ENCODE measurements at regions not wholly inside any gene's neighbourhood (a gene's known extent, or its start where the extent isn't known, plus 50 kb on each side); places are given as distances from the start of the nearest gene placed in this dataset.
A peak's percentile ranks its signal among the peaks of the same experiment; 100 is the strongest.

DNA sequence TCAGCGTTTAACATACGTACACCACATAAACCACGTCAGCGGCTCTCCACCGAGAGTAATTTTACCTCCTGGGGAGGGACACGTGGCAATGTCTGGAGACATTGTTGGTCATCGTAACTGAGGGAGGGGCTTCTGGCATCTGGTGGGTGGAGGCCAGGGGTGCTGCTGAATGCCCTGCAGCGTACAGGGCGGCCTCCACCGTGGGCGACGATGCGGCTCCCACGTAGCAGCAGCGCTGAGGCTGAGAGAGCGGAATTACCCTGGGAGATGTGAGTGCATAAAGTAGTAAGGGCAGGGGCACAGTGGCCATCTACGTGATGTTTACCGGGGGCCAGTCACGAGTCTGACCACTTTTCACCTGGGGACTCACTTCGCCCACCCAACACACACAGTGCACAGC lies 212.4 kb downstream of the RBFOX3 start:
- no peak for DNase-seq (ENCODE audit: low read depth)

DNA sequence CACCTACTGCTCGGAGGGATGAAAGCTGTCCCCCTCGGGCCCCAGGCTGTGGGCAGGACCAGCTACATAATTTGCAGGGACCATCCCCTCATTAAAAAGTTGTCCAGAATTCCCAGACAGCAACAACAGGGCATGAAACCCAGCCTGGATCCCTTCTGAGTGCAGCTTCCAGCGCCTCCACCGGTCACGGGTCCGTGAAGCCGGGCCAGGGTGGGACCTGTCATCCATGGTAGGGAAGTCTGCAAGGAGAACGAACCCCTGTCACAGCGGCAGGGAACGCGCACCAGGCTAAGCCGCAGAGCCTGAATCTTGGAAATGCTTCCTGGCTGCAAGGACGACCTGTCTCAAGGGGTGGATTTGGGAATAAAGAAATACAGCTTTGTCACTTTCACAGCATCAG lies 214.2 kb downstream of the RBFOX3 start:
- no peak for DNase-seq (ENCODE audit: low read depth)

DNA sequence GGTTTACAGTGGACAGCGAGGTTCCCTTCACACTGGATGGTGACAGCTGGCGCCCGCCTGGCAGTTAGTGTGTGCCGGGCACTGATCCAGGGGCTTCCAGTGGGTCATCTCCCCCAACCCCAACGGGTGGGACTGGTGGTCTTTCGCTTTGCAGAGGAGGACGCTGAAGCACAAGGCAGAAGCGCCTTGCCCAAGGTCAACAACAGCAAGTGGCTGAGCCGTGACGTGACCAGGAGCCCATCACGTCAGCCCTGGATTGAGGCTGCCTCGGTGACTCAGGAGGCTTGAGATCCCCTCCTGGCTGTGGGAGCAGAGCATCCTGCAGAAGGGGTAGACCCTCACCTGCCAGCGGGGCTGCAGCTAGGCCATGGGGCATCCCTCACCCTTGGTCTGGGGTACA lies 215.3 kb downstream of the RBFOX3 start:
- no peak for DNase-seq (ENCODE audit: low read depth)

DNA sequence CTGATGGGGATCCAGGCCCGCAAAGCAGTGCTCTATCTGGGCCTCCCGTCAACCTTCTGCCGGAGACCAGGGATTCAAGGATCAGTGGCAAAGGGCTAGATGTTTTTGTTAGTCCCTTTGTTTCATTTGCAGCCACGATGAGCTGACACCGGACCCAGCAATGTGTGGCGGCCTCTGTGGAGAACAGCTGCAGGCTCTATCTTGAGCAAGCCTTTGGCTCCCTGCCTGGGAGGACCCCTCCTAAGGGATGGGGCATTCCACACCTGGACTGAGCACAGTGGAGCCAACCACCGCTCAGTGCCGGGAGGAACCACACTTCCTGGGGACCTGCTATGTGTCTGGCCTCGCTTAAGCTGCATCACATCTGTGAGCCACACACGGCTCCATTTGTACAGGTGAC lies 215.8 kb downstream of the RBFOX3 start:
- DNase-seq (ENCODE audit: low read depth) = no peak

DNA sequence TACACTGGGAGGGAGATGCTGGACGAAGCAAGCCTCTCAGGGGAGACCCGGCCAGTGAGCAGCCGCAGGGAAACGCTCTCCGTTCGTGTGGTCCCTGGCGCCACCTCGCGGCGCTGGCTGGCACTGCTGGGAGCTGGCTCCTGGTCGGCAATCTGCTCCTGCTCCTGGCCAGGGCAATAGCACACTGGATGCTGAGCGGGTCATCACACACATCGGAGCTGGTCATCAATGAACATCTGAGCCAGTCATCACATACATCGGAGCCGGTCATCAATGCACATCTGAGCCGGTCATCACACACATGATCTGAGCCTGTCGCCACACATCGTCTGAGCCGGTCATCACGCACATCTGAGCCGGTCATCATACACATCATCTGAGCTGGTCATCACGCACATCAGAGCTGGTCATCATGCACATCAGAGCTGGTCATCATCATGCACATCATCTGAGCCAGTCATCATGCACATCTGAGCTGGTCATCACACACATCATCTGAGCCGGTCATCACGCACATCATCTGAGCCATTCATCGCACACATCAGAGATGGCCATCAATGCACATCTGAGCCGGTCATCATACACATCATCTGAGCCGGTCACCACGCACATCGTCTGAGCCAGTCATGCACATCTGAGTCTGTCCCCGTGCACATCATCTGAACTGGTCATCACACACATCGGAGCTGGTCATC lies 217.3 kb downstream of the RBFOX3 start:
- peak; percentile 85 for DNase-seq (ENCODE audit: low read depth)

DNA sequence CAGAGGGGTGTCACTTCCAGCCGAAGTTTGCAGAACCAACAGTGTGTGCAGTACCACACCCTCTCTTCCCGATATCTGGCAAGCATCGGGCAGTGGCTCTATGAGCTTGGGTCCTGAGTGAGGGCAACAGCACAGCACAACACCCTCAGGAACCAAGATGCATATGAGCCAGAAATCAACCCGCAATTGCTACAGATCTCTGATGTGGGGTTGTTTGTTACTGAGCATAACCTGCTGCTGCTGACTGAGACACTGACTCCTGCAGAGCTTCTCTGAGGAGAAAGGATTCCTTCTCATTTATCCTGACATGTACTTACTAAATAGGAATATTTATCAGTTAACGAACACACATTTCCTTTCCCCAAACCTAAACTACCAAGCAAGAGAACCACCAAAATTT lies 218.3 kb downstream of the RBFOX3 start:
- DNase-seq (ENCODE audit: low read depth) = no peak

DNA sequence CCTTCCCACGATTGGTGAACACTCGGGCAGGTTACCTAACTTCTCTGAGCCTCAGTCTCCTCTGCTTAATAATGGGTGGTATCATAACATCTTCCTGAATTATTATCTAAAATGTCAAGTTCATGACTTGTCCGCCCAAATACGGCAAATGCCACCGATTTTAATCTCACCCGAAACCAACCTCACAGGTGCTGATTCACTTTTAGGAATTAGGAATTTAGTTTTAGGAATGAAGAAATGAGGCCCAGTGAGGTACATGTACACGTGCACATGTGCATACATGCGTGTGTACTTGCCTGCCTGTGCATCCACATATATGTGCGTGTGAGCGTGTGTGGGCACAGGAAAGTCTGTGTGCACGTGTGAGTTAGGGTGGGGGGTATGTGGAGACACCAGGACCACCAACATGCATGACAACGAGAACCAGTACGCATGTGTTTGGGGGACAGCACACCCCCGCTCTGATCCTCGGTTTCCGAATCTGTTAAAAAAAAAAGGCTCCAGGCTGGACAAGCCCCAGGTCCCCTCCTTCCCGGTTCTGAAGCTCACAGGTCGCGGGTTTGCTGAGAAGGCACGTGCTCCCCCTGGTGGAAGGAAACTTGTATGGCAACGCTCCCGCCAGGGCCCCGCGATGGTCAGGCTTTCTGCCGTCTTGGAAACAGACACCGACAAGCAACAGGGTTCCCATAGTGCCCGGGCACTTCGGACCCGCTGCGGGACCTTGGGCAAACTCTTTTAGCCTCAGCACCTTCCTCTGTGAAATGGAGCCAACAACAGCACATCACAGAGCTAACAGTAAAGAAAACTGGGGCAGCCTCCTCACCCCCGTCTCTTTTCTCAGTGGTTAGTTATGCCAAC lies 219.2 kb downstream of the RBFOX3 start:
- peak; percentile 79 for DNase-seq (ENCODE audit: low read depth)

DNA sequence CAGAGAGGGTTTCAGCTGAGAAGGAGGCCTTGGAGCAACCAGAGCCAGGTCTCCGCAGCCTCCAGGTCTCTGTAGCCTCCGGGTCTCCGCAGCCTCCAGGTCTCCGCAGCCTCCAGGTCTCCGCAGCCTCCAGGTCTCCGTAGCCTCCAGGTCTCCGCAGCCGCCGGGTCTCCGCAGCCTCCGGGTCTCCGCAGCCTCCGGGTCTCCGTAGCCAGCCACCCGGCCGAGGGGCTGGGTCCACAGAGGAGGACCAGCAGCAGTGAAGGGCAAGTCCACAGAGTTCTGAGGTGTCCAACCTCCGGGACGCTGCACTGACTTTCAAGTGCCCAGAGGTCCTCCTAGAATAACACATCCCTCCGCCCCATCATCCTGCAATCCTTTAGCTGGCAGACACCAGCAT lies 221.0 kb downstream of the RBFOX3 start:
- DNase-seq (ENCODE audit: low read depth) = no peak

DNA sequence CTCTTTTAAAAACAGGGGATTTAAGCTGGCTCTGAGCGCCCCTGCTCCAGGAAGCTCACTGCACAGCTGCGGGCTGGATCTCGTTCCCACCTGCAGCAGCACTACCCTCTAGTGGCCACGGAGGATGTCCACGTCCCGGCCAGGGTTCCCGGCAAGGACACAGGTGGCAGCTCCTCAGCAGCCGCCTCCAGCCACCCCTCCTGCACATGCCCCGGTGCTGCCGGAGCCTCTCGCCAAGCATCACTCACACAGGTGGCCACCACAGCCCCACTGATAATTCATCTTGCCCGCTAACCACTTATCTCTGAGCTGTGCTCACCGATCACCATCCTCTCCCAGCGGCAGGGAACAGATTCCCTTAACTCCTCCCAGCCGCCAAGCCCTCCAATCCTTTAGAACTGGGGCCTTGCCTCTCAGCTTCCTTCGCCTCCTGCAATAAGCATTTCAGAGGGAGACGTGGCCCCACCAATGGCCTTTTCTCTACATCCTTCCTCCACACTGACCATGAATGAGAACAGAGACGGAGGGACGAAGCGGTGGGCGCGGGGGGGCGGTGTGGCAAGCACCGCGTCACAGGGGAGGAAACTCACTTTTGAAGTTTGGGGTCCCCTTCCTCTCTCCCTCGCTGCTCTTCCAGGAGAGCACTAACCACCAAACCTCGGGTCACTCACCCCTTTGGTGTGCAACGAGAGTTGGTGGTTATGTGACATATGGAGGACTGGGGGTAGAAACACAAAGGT lies 222.1 kb downstream of the RBFOX3 start:
- DNase-seq (ENCODE audit: low read depth) = peak; percentile 67

DNA sequence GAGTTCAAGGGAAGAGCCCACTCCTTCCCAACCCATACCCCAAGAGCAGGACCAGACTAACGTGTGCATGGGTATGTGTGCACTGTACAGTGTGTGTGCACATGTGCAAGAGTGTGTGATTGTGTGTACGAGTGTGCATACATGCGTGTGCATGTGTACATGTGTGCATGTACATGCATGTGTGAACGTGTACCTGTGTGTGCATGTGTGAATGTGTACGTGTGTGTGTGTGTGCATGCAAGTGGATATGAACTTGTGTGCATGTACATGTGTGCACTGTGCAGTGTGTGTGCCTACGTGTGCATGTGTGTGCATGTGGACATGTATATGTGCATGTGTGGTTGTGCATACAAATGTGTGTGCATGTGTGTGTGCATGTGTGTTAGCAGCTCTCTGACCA lies 223.1 kb downstream of the RBFOX3 start:
- DNase-seq (ENCODE audit: low read depth) = no peak

DNA sequence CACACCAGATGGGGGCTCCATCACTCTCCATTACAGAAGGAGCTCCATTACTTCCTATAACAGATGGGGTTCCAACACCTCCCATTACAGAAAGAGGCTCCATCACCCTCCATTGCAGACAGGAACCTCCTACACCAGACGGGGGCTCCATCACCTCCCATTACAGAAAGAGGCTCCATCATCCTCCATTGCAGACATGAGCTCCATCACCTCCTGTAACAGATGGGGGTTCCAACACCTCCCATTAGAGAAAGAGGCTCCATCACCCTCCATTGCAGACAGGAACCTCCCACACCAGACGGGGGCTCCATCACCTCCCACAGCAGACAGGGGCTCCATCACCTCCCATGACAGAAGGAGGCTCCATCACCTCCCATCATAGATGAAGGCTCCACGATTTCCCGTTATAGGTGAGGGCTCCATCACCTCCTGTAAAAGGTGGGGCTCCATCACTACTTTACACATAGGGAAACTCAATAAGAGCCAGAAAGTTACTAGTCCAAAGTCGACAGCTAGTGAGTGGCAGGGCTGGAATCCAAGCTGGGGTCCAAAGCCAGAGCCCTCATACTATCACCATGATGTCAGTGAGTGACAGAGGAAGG lies 224.8 kb downstream of the RBFOX3 start:
- DNase-seq (ENCODE audit: low read depth) = no peak

DNA sequence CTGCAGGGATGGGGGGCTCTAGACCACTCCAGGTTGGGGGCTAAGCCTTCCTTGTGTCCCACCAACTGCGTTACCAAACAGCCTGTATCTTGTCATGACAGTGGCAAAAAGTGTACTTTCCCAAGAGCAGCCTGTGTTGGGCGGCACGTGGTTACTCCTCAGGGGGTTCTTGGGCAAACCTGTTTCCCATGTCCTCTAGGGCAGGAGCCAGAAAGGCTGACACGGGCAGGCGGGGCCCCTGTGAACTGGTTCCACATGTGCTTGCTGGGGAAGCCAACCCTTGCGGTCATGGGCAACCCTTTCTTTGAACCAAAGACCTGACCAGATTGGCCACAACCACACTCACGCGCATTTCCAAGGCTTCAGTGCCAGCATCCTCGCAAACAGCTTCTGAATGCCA lies 228.5 kb downstream of the RBFOX3 start:
- no peak for DNase-seq (ENCODE audit: low read depth)

DNA sequence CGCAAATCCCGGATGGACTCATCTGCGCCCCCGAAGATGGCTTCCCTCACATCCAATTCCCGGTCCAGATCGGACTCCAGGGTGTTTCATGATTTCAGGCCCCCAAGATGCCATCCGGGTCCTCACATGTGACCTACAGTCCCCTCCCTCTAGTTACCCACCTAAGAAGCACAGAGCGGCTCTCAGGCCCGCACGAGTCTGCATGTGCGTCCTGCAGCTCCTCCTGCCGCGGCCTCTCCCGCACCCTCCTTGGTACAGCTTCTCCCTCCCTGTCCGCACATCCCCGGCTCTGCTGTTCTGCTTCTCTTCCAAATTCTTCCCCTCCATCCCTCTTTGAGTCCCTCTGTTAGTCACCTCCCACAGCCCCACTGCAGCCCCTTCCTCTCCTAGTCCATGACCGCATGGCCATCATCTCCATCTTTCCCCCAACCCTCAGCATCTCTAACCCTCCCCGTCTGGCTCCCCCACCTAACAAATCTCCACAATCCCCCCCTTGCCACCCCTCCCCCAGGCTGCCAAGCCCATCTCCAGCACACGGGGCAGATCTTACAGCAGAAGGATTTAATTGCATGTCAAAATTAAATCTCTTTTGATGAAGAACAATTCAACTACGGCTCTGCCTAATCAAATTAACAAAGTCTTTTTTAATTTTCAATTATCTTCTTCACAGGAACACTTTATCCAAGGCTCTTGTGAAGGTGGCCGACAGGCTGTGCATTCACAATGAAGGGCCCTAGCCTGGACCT lies 231.0 kb downstream of the RBFOX3 start:
- DNase-seq (ENCODE audit: low read depth) = no peak

DNA sequence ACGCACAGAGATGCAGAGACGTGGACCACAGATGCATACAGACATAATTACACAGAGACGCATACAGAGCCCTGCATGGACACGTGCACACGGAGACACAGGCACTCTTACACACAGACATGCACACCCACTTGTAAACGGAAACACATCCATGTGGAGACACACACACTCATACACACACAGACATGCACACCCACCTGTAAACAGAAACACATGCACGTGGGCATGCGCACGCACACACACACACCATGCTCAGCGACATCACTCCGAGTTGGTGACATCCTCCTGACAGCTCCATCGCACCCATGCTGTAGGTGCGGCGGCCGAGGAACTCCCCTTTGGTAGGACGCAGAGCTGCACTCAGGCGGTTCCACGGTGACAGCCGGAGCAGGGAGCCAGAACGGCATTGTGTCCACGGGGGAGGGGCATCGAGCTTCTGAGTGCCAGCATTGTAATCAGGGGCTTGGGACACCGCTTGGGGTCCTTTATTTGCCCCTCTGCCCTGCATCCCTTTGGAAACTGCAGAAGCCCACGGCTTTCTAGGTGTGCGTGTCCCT lies 233.5 kb downstream of the RBFOX3 start:
- no peak for DNase-seq (ENCODE audit: low read depth)

DNA sequence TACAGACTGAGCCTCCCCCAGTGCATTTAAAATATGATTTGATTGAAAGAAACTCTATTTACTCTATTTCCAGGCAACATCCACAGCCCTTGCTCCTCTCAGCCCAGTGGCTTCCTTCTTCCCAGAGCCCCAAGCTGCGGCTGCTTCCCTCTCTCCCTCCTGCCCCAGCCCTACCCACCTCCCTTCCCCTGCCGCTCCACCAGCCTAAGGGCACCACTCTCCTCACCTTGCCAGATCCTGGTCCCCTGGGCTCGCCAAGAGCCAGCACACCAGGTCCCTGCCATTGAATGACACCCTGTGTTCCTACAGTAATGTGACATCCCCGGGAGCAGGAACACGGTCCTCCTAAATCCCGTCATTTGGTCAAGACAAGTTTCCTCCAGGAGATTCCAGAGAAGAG lies 236.0 kb downstream of the RBFOX3 start:
- DNase-seq (ENCODE audit: low read depth) = no peak

DNA sequence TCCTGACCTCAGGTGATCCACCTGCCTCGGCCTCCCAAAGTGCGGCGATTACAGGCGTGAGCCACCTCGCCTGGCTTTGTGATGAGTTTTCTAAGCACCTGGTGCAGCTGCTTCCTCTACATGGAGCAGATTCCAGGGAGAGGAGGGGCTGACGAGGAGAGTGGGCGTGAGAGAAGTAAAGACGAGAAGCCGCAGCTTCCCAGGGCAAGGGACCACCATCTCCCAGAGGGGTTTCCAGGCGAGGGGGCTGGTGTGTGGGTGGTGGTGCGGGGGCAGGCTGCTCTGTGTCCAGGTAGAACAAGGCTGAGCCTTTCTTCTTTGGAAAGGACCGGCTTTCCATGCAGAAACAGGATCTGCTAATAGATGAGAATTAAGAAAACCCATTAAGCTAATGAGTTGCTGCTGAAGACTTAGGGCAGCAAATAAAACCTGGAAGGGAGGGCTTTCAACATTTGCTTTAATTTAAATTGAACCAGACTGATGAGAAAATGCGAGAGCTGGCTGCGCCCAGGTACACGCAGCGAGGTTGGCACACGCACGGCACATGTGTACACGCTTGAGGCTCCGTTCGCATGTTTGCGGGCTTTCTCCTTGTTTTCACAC lies 236.7 kb downstream of the RBFOX3 start:
- no peak for DNase-seq (ENCODE audit: low read depth)

DNA sequence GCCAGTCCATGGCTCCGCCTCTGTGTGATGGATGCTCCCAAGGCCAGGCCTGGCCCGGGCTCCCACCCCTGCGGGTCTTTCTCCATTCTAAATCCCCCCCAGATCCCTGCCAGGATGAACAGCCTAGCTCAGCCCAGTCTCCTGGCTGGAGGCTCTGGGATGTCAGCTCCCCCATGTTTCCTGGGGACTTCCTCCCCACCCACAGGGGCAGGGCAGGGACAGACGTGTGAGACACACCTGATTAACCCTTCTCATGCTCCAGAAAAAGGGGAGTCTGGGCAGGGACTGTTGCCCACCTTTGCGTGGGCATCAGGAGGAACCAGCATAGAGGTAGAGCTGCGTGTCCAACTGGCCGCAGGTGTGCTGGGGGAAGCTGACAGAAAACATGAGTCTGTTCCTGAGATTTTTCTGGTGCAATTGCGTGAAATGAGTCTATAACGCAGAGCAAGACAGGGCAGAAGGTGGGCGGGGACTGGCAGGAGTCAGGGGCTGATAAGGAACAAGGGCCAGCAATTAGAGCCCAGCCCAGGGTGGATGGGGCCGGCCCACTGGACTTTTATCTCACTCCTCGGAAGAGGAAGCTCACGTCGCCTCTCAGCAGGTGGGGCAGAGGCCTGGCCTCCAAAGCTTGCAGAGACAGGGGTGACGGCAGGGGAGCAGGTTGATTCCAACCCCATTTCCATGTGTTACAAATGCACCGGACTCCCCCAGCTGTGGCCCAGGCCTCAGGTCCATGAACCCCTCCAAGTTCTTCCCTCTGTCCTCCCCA lies 238.2 kb downstream of the RBFOX3 start:
- no peak for DNase-seq (ENCODE audit: low read depth)

DNA sequence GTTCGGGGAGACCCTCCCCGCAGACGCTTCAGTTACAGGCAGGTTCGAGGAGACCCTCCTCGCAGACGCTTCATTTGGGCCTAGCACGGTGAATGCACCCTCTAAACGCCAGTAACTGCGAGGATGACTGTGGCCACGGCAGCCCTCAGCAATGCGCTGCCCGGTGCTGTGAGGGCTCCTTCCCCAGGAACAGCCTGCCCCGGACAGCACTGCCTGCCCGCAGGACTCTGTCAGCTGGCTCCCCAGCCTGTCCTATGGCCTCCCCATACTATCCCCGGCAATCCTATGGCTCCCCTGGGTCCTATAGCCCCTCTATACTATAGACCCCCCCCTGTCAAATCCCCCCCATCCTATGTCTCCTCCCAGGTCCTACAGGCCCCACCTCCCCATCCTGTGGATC lies 238.9 kb downstream of the RBFOX3 start:
- DNase-seq (ENCODE audit: low read depth) = no peak

DNA sequence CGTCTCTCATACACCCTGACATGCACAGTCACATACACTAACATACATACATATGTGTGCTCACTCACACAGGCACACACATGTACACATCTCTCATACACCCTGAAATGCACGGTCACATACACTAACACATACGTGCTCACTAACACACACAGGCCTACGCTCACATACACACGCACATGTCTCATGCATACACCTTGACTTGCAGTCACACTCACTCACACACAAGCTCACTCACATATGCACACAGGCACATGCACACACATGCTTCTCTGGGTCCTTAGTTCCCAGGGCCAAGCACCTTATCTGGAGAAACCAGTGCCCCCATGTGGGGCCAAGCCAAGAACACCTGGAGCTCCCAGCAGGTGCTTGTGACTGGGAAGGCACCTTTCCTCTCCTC lies 240.3 kb downstream of the RBFOX3 start:
- no peak for DNase-seq (ENCODE audit: low read depth)

DNA sequence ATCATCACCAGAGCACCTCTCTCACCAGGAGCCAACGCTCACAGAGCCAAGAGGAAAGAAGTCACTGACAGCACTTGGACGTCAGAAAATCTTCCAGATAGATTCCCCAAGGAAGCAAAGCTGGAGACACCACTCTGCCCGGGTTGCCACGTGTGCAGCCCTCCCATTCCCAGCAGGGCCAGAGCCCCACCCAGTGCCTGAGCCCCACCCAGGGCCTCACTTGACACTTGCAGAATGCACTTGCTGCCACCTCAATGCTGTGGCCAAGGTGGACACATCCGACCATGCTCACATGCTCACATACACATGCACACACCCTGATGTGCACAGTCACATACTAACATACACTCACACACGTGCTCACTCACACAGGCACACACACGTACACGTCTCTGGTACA lies 240.7 kb downstream of the RBFOX3 start:
- no peak for DNase-seq (ENCODE audit: low read depth)

Data from Daoy (cell line).